ENCODE measurements at regions not wholly inside any gene's neighbourhood (a gene's known extent, or its start where the extent isn't known, plus 50 kb on each side); places are given as distances from the start of the nearest gene placed in this dataset.

- H3K4me3 Mint-ChIP-seq, result no peak overlapping the region
- peaks cover 8% of the 10 kb centered on the region for H3K4me1 Mint-ChIP-seq
- peaks cover 17% of the 10 kb centered on the region for H3K27me3 Mint-ChIP-seq (ENCODE audit: low read depth)
- no peaks in the 10 kb centered on the region for H3K36me3 Mint-ChIP-seq (ENCODE audit: low read depth)
- H3K9me3 Mint-ChIP-seq, result peaks cover 3% of the 10 kb centered on the region
- H3K27ac Mint-ChIP-seq (ENCODE audit: unreplicated experiment), result no peak overlapping the region
- TF ChIP-seq CTCF (conservative IDR thresholded peaks at IDR 0.05), result no peak
- DNase-seq (ENCODE audit: low read depth, low spot score), result no peak
Observed at GRCh38 chr2:134080386-134081089, 173.3 kb upstream of the MGAT5 start.

DNA sequence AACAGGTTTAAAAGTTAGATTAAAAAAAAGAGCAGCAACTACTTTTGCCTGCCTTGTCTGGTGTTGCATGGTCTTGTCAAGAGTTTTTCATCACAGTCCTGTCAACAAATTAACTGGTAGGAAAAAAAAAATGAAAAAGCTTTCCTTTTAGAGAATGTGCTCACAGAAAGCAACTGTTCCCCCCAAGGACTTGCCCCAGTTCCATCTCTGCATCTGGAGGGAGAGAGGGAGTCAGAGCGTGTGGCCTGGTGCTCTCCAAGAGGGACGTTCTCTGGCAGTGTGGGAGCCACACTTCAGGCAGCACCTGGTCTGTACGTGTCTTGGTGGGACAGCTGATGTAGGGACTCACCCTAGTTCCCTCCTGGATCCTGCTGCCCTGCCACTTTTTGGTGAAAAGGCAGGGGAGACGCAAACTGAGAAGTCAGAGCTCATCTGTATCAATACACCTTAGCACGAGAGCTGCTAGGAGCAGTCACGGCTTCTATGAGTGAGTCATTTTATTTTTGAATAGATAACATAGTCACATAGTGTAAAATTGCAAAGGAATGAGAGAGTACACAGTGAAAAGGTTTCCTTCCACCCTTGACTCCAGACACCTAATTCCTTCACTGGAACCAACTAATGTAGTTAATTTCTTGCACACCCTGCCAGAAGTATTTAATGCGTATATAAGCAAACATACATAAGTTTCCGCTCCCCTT is 172.5 kb upstream of the MGAT5 start:
- Mint-ChIP-seq H3K36me3 (ENCODE audit: low read depth) (no peaks in the 10 kb centered on the region), H3K27me3 (ENCODE audit: low read depth) (peaks cover 17% of the 10 kb centered on the region), H3K4me1 (peaks cover 8% of the 10 kb centered on the region), H3K4me3 (no peak overlapping the region), H3K9me3 (no peaks in the 10 kb centered on the region), H3K27ac (ENCODE audit: unreplicated experiment) (no peak overlapping the region)
- TF ChIP-seq CTCF (conservative IDR thresholded peaks at IDR 0.05), result no peak
- DNase-seq (ENCODE audit: low read depth, low spot score), result no peak

- no peak for TF ChIP-seq CTCF (conservative IDR thresholded peaks at IDR 0.05)
- Mint-ChIP-seq H3K9me3 (no peaks in the 10 kb centered on the region), H3K36me3 (ENCODE audit: low read depth) (no peaks in the 10 kb centered on the region), H3K4me1 (peaks cover 21% of the 10 kb centered on the region), H3K27ac (ENCODE audit: unreplicated experiment) (no peak overlapping the region), H3K4me3 (no peak overlapping the region), H3K27me3 (ENCODE audit: low read depth) (peaks cover 21% of the 10 kb centered on the region)
- DNase-seq (ENCODE audit: low read depth, low spot score), result no peak
Observed at GRCh38 chr2:134083548-134083947, 170.3 kb upstream of the MGAT5 start.

GRCh38 chr2:134086594-134087219 is 167.2 kb upstream of the MGAT5 start:
- Mint-ChIP-seq H3K27ac (ENCODE audit: unreplicated experiment) (no peak overlapping the region), H3K36me3 (ENCODE audit: low read depth) (no peaks in the 10 kb centered on the region), H3K27me3 (ENCODE audit: low read depth) (peaks cover 20% of the 10 kb centered on the region), H3K4me3 (no peak overlapping the region), H3K4me1 (peaks cover 14% of the 10 kb centered on the region), H3K9me3 (no peaks in the 10 kb centered on the region)
- DNase-seq (ENCODE audit: low read depth, low spot score), result no peak
- no peak for TF ChIP-seq CTCF (conservative IDR thresholded peaks at IDR 0.05)

GRCh38 chr2:134087371-134087921 is 166.4 kb upstream of the MGAT5 start:
- Mint-ChIP-seq H3K36me3 (ENCODE audit: low read depth) (no peaks in the 10 kb centered on the region), H3K27ac (ENCODE audit: unreplicated experiment) (no peak overlapping the region)

More at GRCh38 chr2:134087371-134087921, 166.4 kb upstream of the MGAT5 start:
- Mint-ChIP-seq H3K4me1 (peaks cover 14% of the 10 kb centered on the region), H3K27me3 (ENCODE audit: low read depth) (peaks cover 16% of the 10 kb centered on the region), H3K9me3 (no peaks in the 10 kb centered on the region), H3K4me3 (no peak overlapping the region)
- DNase-seq (ENCODE audit: low read depth, low spot score), result no peak
- TF ChIP-seq CTCF (conservative IDR thresholded peaks at IDR 0.05), result no peak

All from neural crest cell (in vitro differentiated cells).